ENCODE measurements at regions not wholly inside any gene's neighbourhood (a gene's known extent, or its start where the extent isn't known, plus 50 kb on each side); places are given as distances from the start of the nearest gene placed in this dataset.

DNA sequence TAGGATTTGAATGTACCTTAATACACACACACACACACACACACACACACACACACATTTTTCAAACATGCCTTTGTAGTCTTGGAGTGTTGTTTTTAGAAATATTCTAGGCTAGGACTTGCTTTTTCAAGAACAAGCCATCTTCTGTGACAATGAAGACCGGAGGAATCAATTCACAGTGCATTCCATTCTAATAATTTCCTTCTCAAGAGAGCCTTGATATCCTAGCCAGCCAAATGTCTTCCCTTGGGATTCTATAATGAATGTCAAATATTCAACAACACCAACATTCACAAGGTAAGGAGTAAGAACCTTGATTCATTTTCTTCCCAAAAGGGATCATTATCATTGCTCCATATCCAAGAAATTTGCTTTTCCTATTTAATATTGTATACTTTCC, 180.3 kb downstream of the SLITRK1 start:
- H3K9me3 ChIP-seq (ENCODE audit: control insufficient read depth in 4 of 4, low read length in 3 of 4), result no peaks in the 10 kb centered on the region
- no peaks in the 10 kb centered on the region for H3K27me3 ChIP-seq (ENCODE audit: control insufficient read depth in 4 of 4, insufficient read depth in 4 of 4, low read length in 3 of 4)
- TF ChIP-seq NR2F2 (IDR thresholded peaks at IDR 0.05), result no peak
- no peak for TF ChIP-seq TAF1 (conservative IDR thresholded peaks at IDR 0.05)
- TF ChIP-seq, protein P1, sequence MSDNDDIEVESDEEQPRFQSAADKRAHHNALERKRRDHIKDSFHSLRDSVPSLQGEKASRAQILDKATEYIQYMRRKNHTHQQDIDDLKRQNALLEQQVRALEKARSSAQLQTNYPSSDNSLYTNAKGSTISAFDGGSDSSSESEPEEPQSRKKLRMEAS (IDR thresholded peaks at IDR 0.05), result no peak
- TF ChIP-seq JUND (IDR thresholded peaks at IDR 0.05), result no peak
- TF ChIP-seq HNF4G (IDR thresholded peaks at IDR 0.05), result no peak
- TF ChIP-seq FOXA2 (IDR thresholded peaks at IDR 0.05), result no peak
- no peak for TF ChIP-seq RXRA (IDR thresholded peaks at IDR 0.05)
- no peak for TF ChIP-seq RAD21 (IDR thresholded peaks at IDR 0.05)
- no peak for TF ChIP-seq YY1 (IDR thresholded peaks at IDR 0.05)
- no peak for TF ChIP-seq EGR1 (IDR thresholded peaks at IDR 0.05; ENCODE audit: low read depth in 2 of 2)
- TF ChIP-seq, protein P2, sequence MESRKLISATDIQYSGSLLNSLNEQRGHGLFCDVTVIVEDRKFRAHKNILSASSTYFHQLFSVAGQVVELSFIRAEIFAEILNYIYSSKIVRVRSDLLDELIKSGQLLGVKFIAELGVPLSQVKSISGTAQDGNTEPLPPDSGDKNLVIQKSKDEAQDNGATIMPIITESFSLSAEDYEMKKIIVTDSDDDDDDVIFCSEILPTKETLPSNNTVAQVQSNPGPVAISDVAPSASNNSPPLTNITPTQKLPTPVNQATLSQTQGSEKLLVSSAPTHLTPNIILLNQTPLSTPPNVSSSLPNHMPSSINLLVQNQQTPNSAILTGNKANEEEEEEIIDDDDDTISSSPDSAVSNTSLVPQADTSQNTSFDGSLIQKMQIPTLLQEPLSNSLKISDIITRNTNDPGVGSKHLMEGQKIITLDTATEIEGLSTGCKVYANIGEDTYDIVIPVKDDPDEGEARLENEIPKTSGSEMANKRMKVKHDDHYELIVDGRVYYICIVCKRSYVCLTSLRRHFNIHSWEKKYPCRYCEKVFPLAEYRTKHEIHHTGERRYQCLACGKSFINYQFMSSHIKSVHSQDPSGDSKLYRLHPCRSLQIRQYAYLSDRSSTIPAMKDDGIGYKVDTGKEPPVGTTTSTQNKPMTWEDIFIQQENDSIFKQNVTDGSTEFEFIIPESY (IDR thresholded peaks at IDR 0.05), result no peak
- TF ChIP-seq GABPA (IDR thresholded peaks at IDR 0.05 in 1 of 2, conservative IDR thresholded peaks at IDR 0.05 in 1 of 2), result no peak
- no peak for TF ChIP-seq HNF4A (conservative IDR thresholded peaks at IDR 0.05)
- TF ChIP-seq FOXA1 (IDR thresholded peaks at IDR 0.05), result no peak
- TF ChIP-seq, protein P3, sequence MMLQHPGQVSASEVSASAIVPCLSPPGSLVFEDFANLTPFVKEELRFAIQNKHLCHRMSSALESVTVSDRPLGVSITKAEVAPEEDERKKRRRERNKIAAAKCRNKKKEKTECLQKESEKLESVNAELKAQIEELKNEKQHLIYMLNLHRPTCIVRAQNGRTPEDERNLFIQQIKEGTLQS (IDR thresholded peaks at IDR 0.05), result no peak
- TF ChIP-seq SP1 (IDR thresholded peaks at IDR 0.05), result no peak
- WGBS, result 68% methylated on average over 1 of the region's 1 CpG
- H3K27ac ChIP-seq (ENCODE audit: low read depth in 1 of 2, low read length in 2 of 2), result no peak overlapping the region
- H3K9ac ChIP-seq (ENCODE audit: low read depth in 1 of 2, low read length in 2 of 2), result no peak overlapping the region
- H3K4me1 ChIP-seq (ENCODE audit: control insufficient read depth in 4 of 4, insufficient read depth in 4 of 4, low read length in 3 of 4), result no peaks in the 10 kb centered on the region
- no peak for DNase-seq (ENCODE audit: low spot score)
- no peaks in the 10 kb centered on the region for H3K36me3 ChIP-seq (ENCODE audit: control insufficient read depth in 4 of 4, insufficient read depth in 3 of 4, low read depth in 1 of 4, low read length in 3 of 4)
- H3K4me3 ChIP-seq (ENCODE audit: low read depth in 1 of 3, low read length in 3 of 3), result no peak overlapping the region

DNA sequence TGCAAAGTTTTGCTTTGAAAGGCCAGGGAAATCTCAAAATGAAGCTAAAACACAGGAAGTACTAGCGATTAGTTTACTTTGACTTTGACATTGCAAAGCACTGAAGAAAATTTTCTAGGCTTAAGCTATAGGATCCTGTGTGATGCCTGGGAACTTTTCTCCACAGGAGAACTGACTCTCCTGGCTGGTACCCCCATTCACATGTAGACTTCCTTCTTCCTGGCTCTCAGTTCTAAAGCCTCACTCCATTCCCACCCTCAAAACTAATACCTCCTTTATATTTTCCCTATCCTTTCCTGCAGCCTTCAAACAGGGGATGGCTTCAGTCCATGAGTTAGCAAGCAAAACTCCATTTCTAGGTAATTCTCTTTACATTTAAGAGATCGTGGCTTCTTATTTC, 189.5 kb downstream of the SLITRK1 start:
- no peak overlapping the region for H3K9ac ChIP-seq (ENCODE audit: low read depth in 1 of 2, low read length in 2 of 2)
- no peak for DNase-seq (ENCODE audit: low spot score)

More for the DNA sequence above, 189.5 kb downstream of the SLITRK1 start:
- Histone ChIP-seq H3K27me3 (ENCODE audit: control insufficient read depth in 4 of 4, insufficient read depth in 4 of 4, low read length in 3 of 4) (peaks cover 0 to 2% (median 0%) of the 10 kb centered on the region in 4 donors), H3K27ac (ENCODE audit: low read depth in 1 of 2, low read length in 2 of 2) (no peak overlapping the region), H3K4me1 (ENCODE audit: control insufficient read depth in 4 of 4, insufficient read depth in 4 of 4, low read length in 3 of 4) (no peaks in the 10 kb centered on the region), H3K36me3 (ENCODE audit: control insufficient read depth in 4 of 4, insufficient read depth in 3 of 4, low read depth in 1 of 4, low read length in 3 of 4) (no peaks in the 10 kb centered on the region), H3K4me3 (ENCODE audit: low read depth in 1 of 3, low read length in 3 of 3) (no peak overlapping the region), H3K9me3 (ENCODE audit: control insufficient read depth in 4 of 4, low read length in 3 of 4) (no peaks in the 10 kb centered on the region)
- WGBS, result 72% methylated on average over 2 of the region's 2 CpGs
- no peak for TF ChIP-seq RAD21 (IDR thresholded peaks at IDR 0.05)
- TF ChIP-seq, protein P2 (IDR thresholded peaks at IDR 0.05), result no peak
